ENCODE measurements at regions not wholly inside any gene's neighbourhood (a gene's known extent, or its start where the extent isn't known, plus 50 kb on each side); places are given as distances from the start of the nearest gene placed in this dataset.
"Not testable (repeated sequence)": the region's sequence is repeated elsewhere in the genome, so short reads cannot be mapped to it uniquely, and the experiment has no call there.

- no peak for DNase-seq
Observed at GRCh38 chr4:105059337-105059736, 87.3 kb upstream of the TET2 start.

- DNase-seq = peak; percentile 85
Observed at GRCh38 chr4:105060628-105061027, 86.0 kb upstream of the TET2 start.

- DNase-seq = peak; percentile 92
Observed at GRCh38 chr4:105061136-105061696, 85.5 kb upstream of the TET2 start.

- peak; percentile 82 for DNase-seq
Observed at GRCh38 chr4:105061731-105062130, 84.9 kb upstream of the TET2 start.

- DNase-seq = no peak
Observed at GRCh38 chr4:105066401-105066800, 80.3 kb upstream of the TET2 start.

GRCh38 chr4:105067431-105067830, 79.2 kb upstream of the TET2 start:
- no peak for DNase-seq

- DNase-seq = no peak
Observed at GRCh38 chr4:105067946-105068345, 78.7 kb upstream of the TET2 start.

GRCh38 chr4:105068516-105068915, 78.2 kb upstream of the TET2 start:
- no peak for DNase-seq

GRCh38 chr4:105072095-105072494, 74.6 kb upstream of the TET2 start:
- not testable (repeated sequence) for DNase-seq

- DNase-seq = no peak
Observed at GRCh38 chr4:105074097-105074496, 72.6 kb upstream of the TET2 start.

- DNase-seq = no peak
Observed at GRCh38 chr4:105075045-105075444, 71.6 kb upstream of the TET2 start.

- DNase-seq = peak; percentile 17
Observed at GRCh38 chr4:105088110-105088879, 58.4 kb upstream of the TET2 start.

- no peak for DNase-seq
Observed at GRCh38 chr4:105092356-105092755, 54.3 kb upstream of the TET2 start.

GRCh38 chr4:105092768-105093167, 53.9 kb upstream of the TET2 start:
- no peak for DNase-seq

- DNase-seq = no peak
Observed at GRCh38 chr4:105093975-105094374, 52.7 kb upstream of the TET2 start.
